SK-N-SH (cell line): ENCODE measurements at regions not wholly inside any gene's neighbourhood (a gene's known extent, or its start where the extent isn't known, plus 50 kb on each side); places are given as distances from the start of the nearest gene placed in this dataset.

Source experiments
- CTCF ChIA-PET: fragments of 300-600, 350-600 bp; formaldehyde crosslinking; extraction: SDS; loops from one replicate; lab custom pipeline; 2021; lab: Yijun Ruan, JAX
- POLR2A ChIA-PET: fragments of 350-600 bp; sonication (Branson Sonifier 250); formaldehyde crosslinking; extraction: SDS; loops from one replicate; lab custom pipeline; 2020; ENCODE audit warnings: antibody characterized with exemption, inconsistent platforms; lab: Yijun Ruan, JAX
- DNase-seq: peaks from one replicate; pipeline ENCODE4 v3.0.0; 2012
- H2AFZ ChIP-seq: fragments of 200-600 bp; sonication (generic); 2 replicates; pipeline ENCODE4 v1.8.1; 2016; ENCODE audit warnings: antibody characterized with exemption, mild to moderate bottlenecking, low read depth
- H3F3A ChIP-seq: fragments of 200-600 bp; sonication (generic); replicated peaks from 2 replicates; pipeline ENCODE3; 2016; ENCODE audit warnings: antibody characterized with exemption, mild to moderate bottlenecking; ENCODE audit not compliant: insufficient read depth
- H3K27ac ChIP-seq, 2 experiments: fragments of 200-500 bp in 1 of 2; fragments of 200-600 bp in 1 of 2; sonication (Bioruptor generic) in 1 of 2; sonication (generic), shearing (Covaris generic) in 1 of 2; 2 replicates each; pipeline versions ENCODE4 v1.5.1 to v1.6.1; 2014 to 2016; ENCODE audit warnings: low read depth in 2 of 2, inconsistent platforms in 1 of 2, low read length in 1 of 2, mild to moderate bottlenecking in 1 of 2, mixed read lengths in 1 of 2
- H3K27me3 ChIP-seq: fragments of 200-600 bp; sonication (generic), shearing (Covaris generic); 2 replicates; pipeline ENCODE4 v1.6.1; 2016; ENCODE audit warnings: mixed run types; ENCODE audit not compliant: insufficient read depth
- H3K36me3 ChIP-seq, 2 experiments: fragments of 200-500 bp in 1 of 2; fragments of 200-600 bp in 1 of 2; sonication (Bioruptor generic) in 1 of 2; sonication (generic) in 1 of 2; replicated peaks in 1 of 2; 2 replicates each; pipeline versions ENCODE3 to v1.5.1; 2014 to 2016; ENCODE audit warnings: low read length in 1 of 2, mild to moderate bottlenecking in 1 of 2; ENCODE audit not compliant: insufficient read depth in 2 of 2, control insufficient read depth in 1 of 2
- H3K4me1 ChIP-seq, 2 experiments: fragments of 200-500 bp in 1 of 2; fragments of 200-600 bp in 1 of 2; sonication (Bioruptor generic) in 1 of 2; sonication (generic), shearing (Covaris generic) in 1 of 2; 2 replicates each; pipeline versions ENCODE4 v1.5.1 to v1.6.1; 2014 to 2016; ENCODE audit warnings: low read depth in 1 of 2, low read length in 1 of 2, mixed run types in 1 of 2; ENCODE audit not compliant: insufficient read depth in 2 of 2, control insufficient read depth in 1 of 2
- H3K4me2 ChIP-seq: fragments of 200-600 bp; sonication (generic), shearing (Covaris generic); 2 replicates; pipeline ENCODE4 v1.6.1; 2017; ENCODE audit warnings: mixed run types
- H3K4me3 ChIP-seq, 2 experiments: fragments of 200-500 bp in 1 of 2; fragments of 200-600 bp in 1 of 2; sonication (Bioruptor generic) in 1 of 2; sonication (generic), shearing (Covaris generic) in 1 of 2; 2 replicates each; pipeline versions ENCODE4 v1.5.1 to v1.8.1; 2014 to 2016; ENCODE audit warnings: low read depth in 2 of 2, inconsistent platforms in 1 of 2, low read length in 1 of 2, mild to moderate bottlenecking in 1 of 2, mixed read lengths in 1 of 2, moderate library complexity in 1 of 2
- H3K79me2 ChIP-seq: fragments of 200-600 bp; sonication (generic); 2 replicates; pipeline ENCODE4 v1.8.1; 2017; ENCODE audit warnings: mild to moderate bottlenecking; ENCODE audit not compliant: insufficient read depth
- H3K9ac ChIP-seq: fragments of 200-600 bp; sonication (generic); 2 replicates; pipeline ENCODE4 v1.6.1; 2017; ENCODE audit warnings: mixed run types
- H3K9me2 ChIP-seq: fragments of 200-600 bp; sonication (generic); 2 replicates; pipeline ENCODE4 v1.6.1; 2017; ENCODE audit warnings: mixed run types
- H3K9me3 ChIP-seq: fragments of 200-600 bp; sonication (generic); 2 replicates; pipeline ENCODE4 v1.6.1; 2017; ENCODE audit warnings: mixed run types, mild to moderate bottlenecking, moderate library complexity
- H4K20me1 ChIP-seq: fragments of 200-600 bp; sonication (generic); 2 replicates; pipeline ENCODE4 v1.6.1; 2017; ENCODE audit warnings: mild to moderate bottlenecking, mixed run types; ENCODE audit not compliant: insufficient read depth
- CHD2 ChIP-seq: fragments of 150-350 bp; IDR thresholded peaks from 2 replicates; pipeline ENCODE4 v1.6.1; 2018; ENCODE audit warnings: low read length; ENCODE audit not compliant: partially characterized antibody
- FOSL2 ChIP-seq: IDR thresholded peaks from 2 replicates; pipeline ENCODE4 v1.4.0; 2012; ENCODE audit warnings: low read depth, mild to moderate bottlenecking, moderate library complexity, borderline replicate concordance
- FOXJ3 ChIP-seq: sonication (generic); formaldehyde crosslinking; IDR thresholded peaks from 2 replicates; pipeline ENCODE4 v1.5.1; 2020; ENCODE audit warnings: mild to moderate bottlenecking, missing genetic modification reagents
- FOXM1 ChIP-seq: IDR thresholded peaks from 2 replicates; pipeline ENCODE4 v1.4.0; 2012; ENCODE audit warnings: low read depth, mild to moderate bottlenecking
- IRF3 ChIP-seq: fragments of 150-350 bp; IDR thresholded peaks from 2 replicates; pipeline ENCODE4 v1.6.1; 2016; ENCODE audit warnings: mild to moderate bottlenecking, low read depth, low read length
- JUND ChIP-seq: IDR thresholded peaks from 2 replicates; pipeline ENCODE4 v1.4.0; 2012
- MAX ChIP-seq: IDR thresholded peaks from 2 replicates; pipeline ENCODE4 v1.4.0; 2012; ENCODE audit warnings: low read depth
- MEF2A ChIP-seq: IDR thresholded peaks from 2 replicates; pipeline ENCODE4 v1.4.0; 2012; ENCODE audit warnings: low read depth, borderline replicate concordance
- MXI1 ChIP-seq: IDR thresholded peaks from 2 replicates; pipeline ENCODE4 v1.6.1; 2012; ENCODE audit warnings: mild to moderate bottlenecking, low read depth, low read length, improper control_type of control experiment
- NFIC ChIP-seq: IDR thresholded peaks from 2 replicates; pipeline ENCODE4 v1.4.0; 2012; ENCODE audit warnings: borderline replicate concordance
- NRF1 ChIP-seq: IDR thresholded peaks from 2 replicates; pipeline ENCODE4 v1.6.1; 2012; ENCODE audit warnings: low read depth, mild to moderate bottlenecking, low read length
- POLR2AphosphoS5 ChIP-seq: IDR thresholded peaks from 2 replicates; pipeline ENCODE4 v1.6.1; 2012; ENCODE audit warnings: low read depth, low read length
- RFX5 ChIP-seq: IDR thresholded peaks from 2 replicates; pipeline ENCODE4 v1.6.1; 2012; ENCODE audit warnings: mild to moderate bottlenecking, improper control_type of control experiment, low read length
- RXRA ChIP-seq: IDR thresholded peaks from 2 replicates; pipeline ENCODE4 v1.4.0; 2012; ENCODE audit warnings: low read depth, mild to moderate bottlenecking, borderline replicate concordance
- SIN3A ChIP-seq: IDR thresholded peaks from 2 replicates; pipeline ENCODE4 v1.6.1; 2012; ENCODE audit warnings: low read depth, mild to moderate bottlenecking, low read length, moderate library complexity, borderline replicate concordance
- SMC3 ChIP-seq: IDR thresholded peaks from 2 replicates; pipeline ENCODE4 v1.6.1; 2012; ENCODE audit warnings: low read depth, low read length, improper control_type of control experiment
- TAF1 ChIP-seq: IDR thresholded peaks from 2 replicates; pipeline ENCODE4 v1.6.1; 2012; ENCODE audit warnings: low read depth, mild to moderate bottlenecking, low read length, moderate library complexity, borderline replicate concordance
- TCF12 ChIP-seq: IDR thresholded peaks from 2 replicates; pipeline ENCODE4 v1.4.0; 2012
- TEAD4 ChIP-seq: IDR thresholded peaks from 2 replicates; pipeline ENCODE4 v1.4.0; 2012; ENCODE audit warnings: mild to moderate bottlenecking, borderline replicate concordance; ENCODE audit not compliant: insufficient read depth
- YY1 ChIP-seq: IDR thresholded peaks from 2 replicates; pipeline ENCODE4 v1.4.0; 2012; ENCODE audit warnings: low read depth, mild to moderate bottlenecking
- WGBS: methylation state at CpG from one replicate; pipeline ENCODE4 v1.1.6; 2017; ENCODE audit warnings: low lambda C conversion rate; 5-methylcytosine and 5-hydroxymethylcytosine counted together
- TF ChIP-seq, protein P1 (sequence below): fragments of 200-600 bp; sonication (generic); IDR thresholded peaks from 2 replicates; pipeline ENCODE4 v1.6.1; 2017; ENCODE audit warnings: antibody characterized with exemption, mild to moderate bottlenecking, moderate library complexity
- TF ChIP-seq, protein P2 (sequence below): fragments of 150-350 bp; IDR thresholded peaks from 2 replicates; pipeline ENCODE4 v1.6.1; 2017; ENCODE audit warnings: antibody characterized with exemption, low read length, low read depth, borderline replicate concordance

DNA sequence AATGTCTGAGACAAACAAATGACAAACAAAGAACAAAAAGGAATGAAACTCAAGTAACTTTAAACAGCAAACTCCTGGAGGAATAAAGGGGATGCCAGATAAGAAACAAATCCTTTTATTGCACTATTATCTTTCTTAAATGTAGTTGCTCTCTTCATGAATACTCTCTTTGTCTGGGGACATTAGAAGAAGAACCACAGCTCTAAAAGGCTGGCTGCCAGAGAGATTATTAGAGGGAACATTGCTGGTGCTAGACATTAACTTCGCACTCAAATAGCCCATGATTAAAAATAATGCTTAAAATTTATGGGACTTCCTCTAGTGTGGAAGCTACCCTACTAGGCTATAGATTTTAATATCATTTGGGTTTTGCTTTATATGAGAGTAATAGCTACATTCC, 1330.4 kb downstream of the XPNPEP1 start:
- Histone ChIP-seq H4K20me1 (no peaks in the 10 kb centered on the region), H3K4me3 (no peak overlapping the region), H3K9ac (no peak overlapping the region), H2AFZ (no peak overlapping the region), H3F3A (no peaks in the 10 kb centered on the region), H3K27me3 (no peaks in the 10 kb centered on the region), H3K4me1 (peaks cover 1 to 6% of the 10 kb centered on the region in 2 experiments; a peak in 2 of 4 replicates), H3K9me2 (no peaks in the 10 kb centered on the region), H3K36me3 (no peaks in the 10 kb centered on the region), H3K9me3 (no peaks in the 10 kb centered on the region), H3K4me2 (no peak overlapping the region), H3K27ac (no peak overlapping the region), H3K79me2 (no peaks in the 10 kb centered on the region)
- TF ChIP-seq FOXM1: no peak
- no peak for TF ChIP-seq SMC3
- TF ChIP-seq, protein P1, sequence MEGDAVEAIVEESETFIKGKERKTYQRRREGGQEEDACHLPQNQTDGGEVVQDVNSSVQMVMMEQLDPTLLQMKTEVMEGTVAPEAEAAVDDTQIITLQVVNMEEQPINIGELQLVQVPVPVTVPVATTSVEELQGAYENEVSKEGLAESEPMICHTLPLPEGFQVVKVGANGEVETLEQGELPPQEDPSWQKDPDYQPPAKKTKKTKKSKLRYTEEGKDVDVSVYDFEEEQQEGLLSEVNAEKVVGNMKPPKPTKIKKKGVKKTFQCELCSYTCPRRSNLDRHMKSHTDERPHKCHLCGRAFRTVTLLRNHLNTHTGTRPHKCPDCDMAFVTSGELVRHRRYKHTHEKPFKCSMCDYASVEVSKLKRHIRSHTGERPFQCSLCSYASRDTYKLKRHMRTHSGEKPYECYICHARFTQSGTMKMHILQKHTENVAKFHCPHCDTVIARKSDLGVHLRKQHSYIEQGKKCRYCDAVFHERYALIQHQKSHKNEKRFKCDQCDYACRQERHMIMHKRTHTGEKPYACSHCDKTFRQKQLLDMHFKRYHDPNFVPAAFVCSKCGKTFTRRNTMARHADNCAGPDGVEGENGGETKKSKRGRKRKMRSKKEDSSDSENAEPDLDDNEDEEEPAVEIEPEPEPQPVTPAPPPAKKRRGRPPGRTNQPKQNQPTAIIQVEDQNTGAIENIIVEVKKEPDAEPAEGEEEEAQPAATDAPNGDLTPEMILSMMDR: no peak
- no peak for TF ChIP-seq YY1
- no peak for TF ChIP-seq RXRA
- no peak for TF ChIP-seq MXI1
- TF ChIP-seq MEF2A: no peak
- TF ChIP-seq NRF1: no peak
- TF ChIP-seq TAF1: no peak
- no peak for TF ChIP-seq CHD2
- TF ChIP-seq FOXJ3 (CRISPR knock-in tag): no peak
- no peak for TF ChIP-seq SIN3A
- no peak for TF ChIP-seq TCF12
- TF ChIP-seq FOSL2: no peak
- TF ChIP-seq, protein P2, sequence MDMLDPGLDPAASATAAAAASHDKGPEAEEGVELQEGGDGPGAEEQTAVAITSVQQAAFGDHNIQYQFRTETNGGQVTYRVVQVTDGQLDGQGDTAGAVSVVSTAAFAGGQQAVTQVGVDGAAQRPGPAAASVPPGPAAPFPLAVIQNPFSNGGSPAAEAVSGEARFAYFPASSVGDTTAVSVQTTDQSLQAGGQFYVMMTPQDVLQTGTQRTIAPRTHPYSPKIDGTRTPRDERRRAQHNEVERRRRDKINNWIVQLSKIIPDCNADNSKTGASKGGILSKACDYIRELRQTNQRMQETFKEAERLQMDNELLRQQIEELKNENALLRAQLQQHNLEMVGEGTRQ: no peak
- no peak for TF ChIP-seq POLR2AphosphoS5
- TF ChIP-seq JUND: no peak
- TF ChIP-seq RFX5: no peak
- DNase-seq: no peak
- CTCF ChIA-PET: interaction anchor here (1.5 kb wide), 1 partner anchor 51 kb away, joined by 3 read pairs; no protein-coding TSS in a partner anchor
- 68% methylated on average over 1 of the region's 1 CpG for WGBS
- POLR2A ChIA-PET: no interaction called here

DNA sequence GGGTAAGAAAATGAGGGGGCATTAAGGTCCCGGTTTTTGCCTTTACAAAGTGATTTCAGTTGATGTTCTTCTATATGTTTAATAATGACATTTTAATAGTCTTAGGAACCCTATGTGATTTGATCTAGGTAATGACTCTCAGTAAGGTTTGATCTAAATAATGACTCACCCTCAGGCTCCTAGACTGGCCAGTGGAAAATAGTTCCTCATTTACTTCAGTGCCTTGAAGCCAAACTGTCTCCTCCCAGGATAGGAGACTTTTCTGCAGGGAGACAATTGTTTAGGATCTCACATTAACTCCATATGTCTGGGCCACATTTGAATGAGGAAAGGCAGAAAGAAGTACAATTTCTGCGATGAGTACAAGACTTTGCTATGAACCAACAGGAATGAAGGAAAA, 1331.9 kb downstream of the XPNPEP1 start:
- Histone ChIP-seq H2AFZ (no peak overlapping the region), H3K27me3 (no peaks in the 10 kb centered on the region), H3K4me2 (no peak overlapping the region), H3K9ac (no peak overlapping the region), H3K79me2 (no peaks in the 10 kb centered on the region), H3K36me3 (no peaks in the 10 kb centered on the region), H4K20me1 (no peaks in the 10 kb centered on the region), H3K4me3 (no peak overlapping the region), H3F3A (no peaks in the 10 kb centered on the region), H3K4me1 (peaks cover 0 to 6% of the 10 kb centered on the region in 2 experiments; a peak in 1 of 4 replicates), H3K9me3 (no peaks in the 10 kb centered on the region), H3K9me2 (no peaks in the 10 kb centered on the region), H3K27ac (no peak overlapping the region)
- no peak for DNase-seq
- WGBS: 66% methylated on average over 2 of the region's 2 CpGs
- POLR2A ChIA-PET: no interaction called here
- no peak for TF ChIP-seq TEAD4
- no peak for TF ChIP-seq IRF3
- no peak for TF ChIP-seq MAX
- TF ChIP-seq TAF1: no peak
- no peak for TF ChIP-seq NFIC
- CTCF ChIA-PET: no interaction called here
